Lower leg skin (tissue), 3 donors: ENCODE measurements at regions not wholly inside any gene's neighbourhood (a gene's known extent, or its start where the extent isn't known, plus 50 kb on each side); places are given as distances from the start of the nearest gene placed in this dataset.

Experiments used
- POLR2A ChIP-seq, 2 donors: fragments of 450-650 bp; IDR thresholded peaks; one replicate each; pipeline ENCODE4 v1.6.1; 2016 to 2017; ENCODE audit warnings: antibody characterized with exemption in 2 of 2, mild to moderate bottlenecking in 1 of 2, moderate library complexity in 1 of 2
- TF ChIP-seq, protein P1 (sequence below), 3 donors: fragments of 450-650 bp; IDR thresholded peaks; one replicate each; pipeline ENCODE4 v1.5.1; 2016; ENCODE audit warnings: antibody characterized with exemption in 3 of 3, mild to moderate bottlenecking in 3 of 3, moderate library complexity in 2 of 3

GRCh38 chr4:14928035-14928434 is 74.2 kb upstream of the CPEB2 start:
- TF ChIP-seq, protein P1, sequence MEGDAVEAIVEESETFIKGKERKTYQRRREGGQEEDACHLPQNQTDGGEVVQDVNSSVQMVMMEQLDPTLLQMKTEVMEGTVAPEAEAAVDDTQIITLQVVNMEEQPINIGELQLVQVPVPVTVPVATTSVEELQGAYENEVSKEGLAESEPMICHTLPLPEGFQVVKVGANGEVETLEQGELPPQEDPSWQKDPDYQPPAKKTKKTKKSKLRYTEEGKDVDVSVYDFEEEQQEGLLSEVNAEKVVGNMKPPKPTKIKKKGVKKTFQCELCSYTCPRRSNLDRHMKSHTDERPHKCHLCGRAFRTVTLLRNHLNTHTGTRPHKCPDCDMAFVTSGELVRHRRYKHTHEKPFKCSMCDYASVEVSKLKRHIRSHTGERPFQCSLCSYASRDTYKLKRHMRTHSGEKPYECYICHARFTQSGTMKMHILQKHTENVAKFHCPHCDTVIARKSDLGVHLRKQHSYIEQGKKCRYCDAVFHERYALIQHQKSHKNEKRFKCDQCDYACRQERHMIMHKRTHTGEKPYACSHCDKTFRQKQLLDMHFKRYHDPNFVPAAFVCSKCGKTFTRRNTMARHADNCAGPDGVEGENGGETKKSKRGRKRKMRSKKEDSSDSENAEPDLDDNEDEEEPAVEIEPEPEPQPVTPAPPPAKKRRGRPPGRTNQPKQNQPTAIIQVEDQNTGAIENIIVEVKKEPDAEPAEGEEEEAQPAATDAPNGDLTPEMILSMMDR (IDR thresholded peaks at IDR 0.05) = no peak
- no peak for TF ChIP-seq POLR2A (IDR thresholded peaks at IDR 0.05)
